NB4 (cell line): ENCODE measurements at regions not wholly inside any gene's neighbourhood (a gene's known extent, or its start where the extent isn't known, plus 50 kb on each side); places are given as distances from the start of the nearest gene placed in this dataset.

ENCODE experiments used
- DNase-seq: peaks from one replicate; pipeline ENCODE4 v3.0.0; 2010; ENCODE audit warnings: low read depth
- H3K4me3 ChIP-seq: one replicate; pipeline ENCODE4 v1.5.1; 2011; ENCODE audit warnings: mild to moderate bottlenecking, low read depth, low read length, moderate library complexity
- CTCF ChIP-seq: IDR thresholded peaks from one replicate; pipeline ENCODE4 v1.5.1; 2012; ENCODE audit warnings: low read depth, low read length
- MAX ChIP-seq: IDR thresholded peaks from 2 replicates; pipeline ENCODE4 v1.6.1; 2011; ENCODE audit warnings: low read depth, low read length
- MYC ChIP-seq: IDR thresholded peaks from 2 replicates; pipeline ENCODE4 v1.6.1; 2011; ENCODE audit warnings: low read depth, low read length
- POLR2A ChIP-seq: IDR thresholded peaks from 2 replicates; pipeline ENCODE4 v1.6.1; 2011; ENCODE audit warnings: mild to moderate bottlenecking; ENCODE audit not compliant: insufficient read length; ENCODE audit errors: extremely low read depth

GRCh38 chr14:65945327-65945726, 532.8 kb downstream of the FUT8 start:
- H3K4me3 ChIP-seq, result no peak overlapping the region
- no peak for TF ChIP-seq CTCF
- no peak for TF ChIP-seq MYC
- DNase-seq, result no peak

- H3K4me3 ChIP-seq, result no peak overlapping the region
- no peak for DNase-seq
- TF ChIP-seq POLR2A (no peak), CTCF (no peak)
Observed at GRCh38 chr14:65946494-65946893, 534.0 kb downstream of the FUT8 start.

- H3K4me3 ChIP-seq, result no peak overlapping the region
- TF ChIP-seq CTCF (no peak), MYC (no peak), POLR2A (no peak)
- no peak for DNase-seq
Observed at GRCh38 chr14:65948302-65948701, 535.8 kb downstream of the FUT8 start.

- H3K4me3 ChIP-seq, result no peak overlapping the region
- TF ChIP-seq MAX (no peak), POLR2A (no peak), MYC (no peak), CTCF (no peak)
- DNase-seq, result no peak
Observed at GRCh38 chr14:65949711-65950516, 536.3 kb upstream of the CCDC196 start.

GRCh38 chr14:65954942-65955341, 531.2 kb upstream of the CCDC196 start:
- no peak overlapping the region for H3K4me3 ChIP-seq
- TF ChIP-seq MYC, result no peak
- DNase-seq, result no peak

- no peak for DNase-seq
- no peak overlapping the region for H3K4me3 ChIP-seq
- TF ChIP-seq POLR2A (no peak), MAX (no peak), MYC (no peak), CTCF (no peak)
Observed at GRCh38 chr14:65957631-65958205, 528.5 kb upstream of the CCDC196 start.
